Suprapubic skin (tissue), 3 donors: ENCODE measurements at regions not wholly inside any gene's neighbourhood (a gene's known extent, or its start where the extent isn't known, plus 50 kb on each side); places are given as distances from the start of the nearest gene placed in this dataset.

Experiments
- CTCF ChIP-seq, 2 donors: fragments of 200-600 bp in 1 of 2; fragments of 450-650 bp in 1 of 2; sonication (generic) in 1 of 2; IDR thresholded peaks; one replicate each; pipeline ENCODE4 v1.5.1; 2016 to 2019; ENCODE audit warnings: antibody characterized with exemption in 2 of 2, mild to moderate bottlenecking in 1 of 2, moderate library complexity in 1 of 2
- POLR2AphosphoS5 ChIP-seq, 3 donors: sonication (generic); formaldehyde crosslinking; IDR thresholded peaks; one replicate each; pipeline ENCODE4 v1.6.1; 2017; ENCODE audit warnings: antibody characterized with exemption in 3 of 3

DNA sequence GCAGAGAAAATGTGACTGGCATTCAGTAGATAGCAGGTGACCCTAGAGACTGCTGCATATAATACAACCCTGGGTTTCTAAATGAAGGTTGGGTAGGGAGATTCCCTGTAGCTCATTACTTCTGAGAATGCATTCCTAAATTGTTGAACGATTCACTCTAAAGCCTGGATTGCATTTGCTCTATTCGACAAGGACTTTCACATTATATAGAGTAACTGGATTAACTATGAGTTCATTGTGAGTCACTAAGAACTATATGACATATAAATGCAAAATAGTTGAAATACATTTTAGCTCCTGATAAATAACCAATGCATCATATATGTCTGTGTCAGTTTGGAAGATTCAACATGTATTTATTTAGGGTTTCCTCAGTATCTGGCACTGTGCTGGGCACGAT, 294.7 kb upstream of the CCDC54 start:
- TF ChIP-seq CTCF (IDR thresholded peaks at IDR 0.05) = no peak
- no peak for TF ChIP-seq POLR2AphosphoS5 (IDR thresholded peaks at IDR 0.05)
